Tibial nerve (tissue), 4 donors: ENCODE measurements at regions not wholly inside any gene's neighbourhood (a gene's known extent, or its start where the extent isn't known, plus 50 kb on each side); places are given as distances from the start of the nearest gene placed in this dataset.

Experiments
- DNase-seq, 2 donors: peaks; one replicate each; pipeline ENCODE4 v3.0.0-alpha.2; 2019; ENCODE audit warnings: low spot score in 2 of 2
- H3K27ac ChIP-seq, 4 donors: fragments of 200-600 bp; sonication (generic) in 3 of 4; one replicate each; pipeline ENCODE4 v1.5.1; 2017 to 2019; ENCODE audit warnings: mild to moderate bottlenecking in 1 of 4
- H3K27me3 ChIP-seq, 2 donors: fragments of 200-600 bp; sonication (generic) in 1 of 2; one replicate each; pipeline versions ENCODE4 v1.5.1 to v1.6.0; 2017 to 2019
- H3K36me3 ChIP-seq, 3 donors: fragments of 200-600 bp; sonication (generic); one replicate each; pipeline ENCODE4 v1.5.1; 2018 to 2019
- H3K4me1 ChIP-seq, 4 donors: fragments of 200-600 bp; sonication (generic) in 3 of 4; one replicate each; pipeline ENCODE4 v1.5.1; 2017 to 2019
- H3K4me3 ChIP-seq, 4 donors: fragments of 200-600 bp; sonication (generic) in 3 of 4; one replicate each; pipeline ENCODE4 v1.5.1; 2017 to 2019; ENCODE audit warnings: mild to moderate bottlenecking in 1 of 4, moderate library complexity in 1 of 4
- H3K9me3 ChIP-seq, 4 donors: fragments of 200-600 bp; sonication (generic) in 3 of 4; one replicate each; pipeline ENCODE4 v1.5.1; 2017 to 2019
- CTCF ChIP-seq, 5 experiments: fragments of 200-600 bp in 3 of 5; fragments of 450-650 bp in 2 of 5; sonication (generic) in 3 of 5; IDR thresholded peaks; one replicate each; pipeline ENCODE4 v1.5.1; 2016 to 2019; ENCODE audit warnings: antibody characterized with exemption in 5 of 5, mild to moderate bottlenecking in 3 of 5, moderate library complexity in 2 of 5
- EP300 ChIP-seq, 2 donors: sonication (generic); formaldehyde crosslinking; IDR thresholded peaks; one replicate each; pipeline ENCODE4 v1.6.1; 2017; ENCODE audit warnings: antibody characterized with exemption in 2 of 2, mild to moderate bottlenecking in 1 of 2
- POLR2A ChIP-seq, 2 donors: fragments of 450-650 bp; IDR thresholded peaks; one replicate each; pipeline ENCODE4 v1.6.1; 2017; ENCODE audit warnings: antibody characterized with exemption in 2 of 2, mild to moderate bottlenecking in 2 of 2, moderate library complexity in 2 of 2
- WGBS, 2 donors: methylation state at CpG; one replicate each; pipeline ENCODE4 v1.1.5; 2018; 5-methylcytosine and 5-hydroxymethylcytosine counted together

- Histone ChIP-seq H3K4me3 (no peak overlapping the region), H3K9me3 (no peaks in the 10 kb centered on the region), H3K27ac (no peak overlapping the region), H3K27me3 (no peaks in the 10 kb centered on the region), H3K4me1 (peaks cover 0 to 25% (median 6%) of the 10 kb centered on the region in 4 donors), H3K36me3 (no peaks in the 10 kb centered on the region)
- WGBS, 2 donors: 81 to 88% methylated on average over 4 of the region's 4 CpGs
- TF ChIP-seq CTCF (IDR thresholded peaks at IDR 0.05) (no peak), POLR2A (IDR thresholded peaks at IDR 0.05) (no peak), EP300 (IDR thresholded peaks at IDR 0.05) (no peak)
- DNase-seq: no peak
These were observed 117.8 kb downstream of the DUSP6 start for GRCh38 chr12:89234324-89235114.

GRCh38 chr12:89231686-89232085 lies 120.6 kb downstream of the DUSP6 start:
- Histone ChIP-seq H3K9me3 (no peaks in the 10 kb centered on the region), H3K27ac (no peak overlapping the region), H3K36me3 (no peaks in the 10 kb centered on the region), H3K27me3 (no peaks in the 10 kb centered on the region), H3K4me3 (no peak overlapping the region), H3K4me1 (peaks cover 0 to 17% (median 6%) of the 10 kb centered on the region in 4 donors)
- no peak for DNase-seq
- 55 to 76% methylated on average over 1 of the region's 1 CpG for WGBS, 2 donors
- TF ChIP-seq POLR2A (IDR thresholded peaks at IDR 0.05): no peak
- TF ChIP-seq CTCF (IDR thresholded peaks at IDR 0.05): no peak
- TF ChIP-seq EP300 (IDR thresholded peaks at IDR 0.05): no peak

GRCh38 chr12:89230376-89231315 lies 121.7 kb downstream of the DUSP6 start:
- peaks cover 0 to 21% (median 9%) of the 10 kb centered on the region in 4 donors for H3K4me1 ChIP-seq
- no peaks in the 10 kb centered on the region for H3K9me3 ChIP-seq
- H3K4me3 ChIP-seq: no peak overlapping the region
- H3K36me3 ChIP-seq: no peaks in the 10 kb centered on the region
- DNase-seq: no peak
- TF ChIP-seq EP300 (IDR thresholded peaks at IDR 0.05): no peak
- no peak for TF ChIP-seq CTCF (IDR thresholded peaks at IDR 0.05)
- TF ChIP-seq POLR2A (IDR thresholded peaks at IDR 0.05): no peak
- no peaks in the 10 kb centered on the region for H3K27me3 ChIP-seq
- H3K27ac ChIP-seq: no peak overlapping the region
- 35 to 44% methylated on average over 2 of the region's 2 CpGs for WGBS, 2 donors

- 26 to 36% methylated on average over 3 of the region's 3 CpGs for WGBS, 2 donors
- Histone ChIP-seq H3K9me3 (no peaks in the 10 kb centered on the region), H3K36me3 (no peaks in the 10 kb centered on the region), H3K27me3 (no peaks in the 10 kb centered on the region), H3K4me3 (no peak overlapping the region), H3K27ac (no peak overlapping the region), H3K4me1 (peaks cover 0 to 25% (median 13%) of the 10 kb centered on the region in 4 donors)
- no peak for TF ChIP-seq POLR2A (IDR thresholded peaks at IDR 0.05)
- TF ChIP-seq CTCF (IDR thresholded peaks at IDR 0.05): no peak
- no peak for TF ChIP-seq EP300 (IDR thresholded peaks at IDR 0.05)
- DNase-seq: no peak
These were observed 123.8 kb downstream of the DUSP6 start for GRCh38 chr12:89228491-89228890.

GRCh38 chr12:89227774-89228173 lies 124.5 kb downstream of the DUSP6 start:
- DNase-seq: no peak
- WGBS, 2 donors: 95 to 97% methylated on average over 2 of the region's 2 CpGs
- Histone ChIP-seq H3K4me1 (peaks cover 0 to 25% (median 13%) of the 10 kb centered on the region in 4 donors), H3K36me3 (no peaks in the 10 kb centered on the region), H3K27me3 (no peaks in the 10 kb centered on the region), H3K4me3 (no peak overlapping the region), H3K27ac (no peak overlapping the region), H3K9me3 (no peaks in the 10 kb centered on the region)
- TF ChIP-seq POLR2A (IDR thresholded peaks at IDR 0.05) (no peak), EP300 (IDR thresholded peaks at IDR 0.05) (no peak), CTCF (IDR thresholded peaks at IDR 0.05) (no peak)
